GM12878 (cell line): ENCODE measurements at regions not wholly inside any gene's neighbourhood (a gene's known extent, or its start where the extent isn't known, plus 50 kb on each side); places are given as distances from the start of the nearest gene placed in this dataset.

Experiments
- ESRRA ChIP-seq: IDR thresholded peaks from 2 replicates; pipeline ENCODE4 v1.6.1; 2012; ENCODE audit warnings: mild to moderate bottlenecking, low read length, improper control_type of control experiment
- HDGF ChIP-seq: fragments of 450-650 bp; IDR thresholded peaks from 2 replicates; pipeline ENCODE4 v1.6.1; 2016; ENCODE audit warnings: antibody characterized with exemption
- POLR2A ChIP-seq: IDR thresholded peaks from 2 replicates; pipeline ENCODE4 v1.6.1; 2011; ENCODE audit warnings: low read depth, mild to moderate bottlenecking, low read length
- POLR2AphosphoS5 ChIP-seq: IDR thresholded peaks from 2 replicates; pipeline ENCODE4 v1.6.1; 2011; ENCODE audit warnings: mild to moderate bottlenecking, low read length, inconsistent platforms
- SMC3 ChIP-seq: IDR thresholded peaks from 2 replicates; pipeline ENCODE4 v1.6.1; 2011; ENCODE audit warnings: low read length, improper control_type of control experiment, borderline replicate concordance
- YY1 ChIP-seq: IDR thresholded peaks from 2 replicates; pipeline ENCODE4 v1.6.1; 2011; ENCODE audit warnings: low read depth, mild to moderate bottlenecking, low read length
- ZNF217 ChIP-seq: fragments of 450-650 bp; IDR thresholded peaks from 2 replicates; pipeline ENCODE4 v1.6.1; 2017; ENCODE audit warnings: antibody characterized with exemption, mild to moderate bottlenecking
- ZNF384 ChIP-seq: IDR thresholded peaks from 2 replicates; pipeline ENCODE4 v1.6.1; 2012; ENCODE audit warnings: low read depth, mild to moderate bottlenecking, low read length, improper control_type of control experiment, borderline replicate concordance
- TF ChIP-seq, protein P1 (sequence below), 3 experiments: IDR thresholded peaks in 2 of 3; conservative IDR thresholded peaks in 1 of 3; 2 replicates each; pipeline ENCODE4 v1.5.1; 2011; ENCODE audit warnings: low read depth in 3 of 3, low read length in 3 of 3, mild to moderate bottlenecking in 3 of 3, control low read depth in 2 of 3, moderate library complexity in 2 of 3, inconsistent platforms in 1 of 3, mixed read lengths in 1 of 3; ENCODE audit not compliant: control insufficient read depth in 2 of 3, insufficient read depth in 1 of 3; ENCODE audit errors: extremely low read depth in 1 of 3

DNA sequence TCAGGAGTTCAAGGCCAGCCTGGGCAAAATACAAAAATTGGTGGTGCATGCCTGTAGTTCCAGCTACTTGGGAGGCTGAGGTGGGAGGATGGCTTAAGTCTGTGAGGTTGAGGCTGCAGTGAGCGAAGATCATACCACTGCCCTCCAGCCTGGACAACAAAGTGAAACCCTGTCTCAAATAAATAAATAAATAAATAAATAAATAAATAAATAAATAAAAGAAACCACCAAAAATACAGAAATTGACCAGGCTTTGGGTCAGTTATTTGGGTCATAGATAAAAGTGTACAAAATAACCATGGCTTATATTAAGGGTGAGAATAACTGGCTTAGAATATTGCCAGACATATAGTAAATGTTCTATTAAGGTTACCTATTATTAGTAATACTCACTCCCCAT lies 129.2 kb downstream of the NEUROD6 start:
- TF ChIP-seq, protein P1, sequence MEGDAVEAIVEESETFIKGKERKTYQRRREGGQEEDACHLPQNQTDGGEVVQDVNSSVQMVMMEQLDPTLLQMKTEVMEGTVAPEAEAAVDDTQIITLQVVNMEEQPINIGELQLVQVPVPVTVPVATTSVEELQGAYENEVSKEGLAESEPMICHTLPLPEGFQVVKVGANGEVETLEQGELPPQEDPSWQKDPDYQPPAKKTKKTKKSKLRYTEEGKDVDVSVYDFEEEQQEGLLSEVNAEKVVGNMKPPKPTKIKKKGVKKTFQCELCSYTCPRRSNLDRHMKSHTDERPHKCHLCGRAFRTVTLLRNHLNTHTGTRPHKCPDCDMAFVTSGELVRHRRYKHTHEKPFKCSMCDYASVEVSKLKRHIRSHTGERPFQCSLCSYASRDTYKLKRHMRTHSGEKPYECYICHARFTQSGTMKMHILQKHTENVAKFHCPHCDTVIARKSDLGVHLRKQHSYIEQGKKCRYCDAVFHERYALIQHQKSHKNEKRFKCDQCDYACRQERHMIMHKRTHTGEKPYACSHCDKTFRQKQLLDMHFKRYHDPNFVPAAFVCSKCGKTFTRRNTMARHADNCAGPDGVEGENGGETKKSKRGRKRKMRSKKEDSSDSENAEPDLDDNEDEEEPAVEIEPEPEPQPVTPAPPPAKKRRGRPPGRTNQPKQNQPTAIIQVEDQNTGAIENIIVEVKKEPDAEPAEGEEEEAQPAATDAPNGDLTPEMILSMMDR (IDR thresholded peaks at IDR 0.05 in 2 of 3, conservative IDR thresholded peaks at IDR 0.05 in 1 of 3; ENCODE audit: control insufficient read depth in 2 of 3, extremely low read depth in 1 of 3, insufficient read depth in 1 of 3, low read depth in 3 of 3, low read length in 3 of 3), result no peak
- TF ChIP-seq POLR2AphosphoS5 (no peak), POLR2A (no peak), ZNF217 (no peak), SMC3 (no peak), ESRRA (no peak), YY1 (no peak), HDGF (no peak), ZNF384 (no peak)
